ENCODE measurements at regions not wholly inside any gene's neighbourhood (a gene's known extent, or its start where the extent isn't known, plus 50 kb on each side); places are given as distances from the start of the nearest gene placed in this dataset.

GRCh38 chrX:39536211-39536610, 561.5 kb downstream of the BCOR start:
- no peak for DNase-seq (ENCODE audit: low read depth in 2 of 2)

- no peak for DNase-seq (ENCODE audit: low read depth in 2 of 2)
Measured at GRCh38 chrX:39541881-39542280, 555.9 kb downstream of the BCOR start.

GRCh38 chrX:39542316-39542715, 555.4 kb downstream of the BCOR start:
- DNase-seq (ENCODE audit: low read depth in 2 of 2) = no peak

- no peak for DNase-seq (ENCODE audit: low read depth in 2 of 2)
Measured at GRCh38 chrX:39550795-39551361, 546.9 kb downstream of the BCOR start.

GRCh38 chrX:39551762-39552161, 546.0 kb downstream of the BCOR start:
- no peak for DNase-seq (ENCODE audit: low read depth in 2 of 2)

GRCh38 chrX:39555431-39555830, 542.3 kb downstream of the BCOR start:
- DNase-seq (ENCODE audit: low read depth in 2 of 2) = no peak

- no peak for DNase-seq (ENCODE audit: low read depth in 2 of 2)
Measured at GRCh38 chrX:39556056-39556455, 541.7 kb downstream of the BCOR start.

- no peak for DNase-seq (ENCODE audit: low read depth in 2 of 2)
Measured at GRCh38 chrX:39559229-39559628, 538.5 kb downstream of the BCOR start.

GRCh38 chrX:39560271-39560670, 537.5 kb downstream of the BCOR start:
- no peak for DNase-seq (ENCODE audit: low read depth in 2 of 2)

- no peak for DNase-seq (ENCODE audit: low read depth in 2 of 2)
Measured at GRCh38 chrX:39563178-39563577, 534.6 kb downstream of the BCOR start.

GRCh38 chrX:39564751-39565150, 533.0 kb downstream of the BCOR start:
- no peak for DNase-seq (ENCODE audit: low read depth in 2 of 2)

GRCh38 chrX:39574178-39574577, 523.6 kb downstream of the BCOR start:
- DNase-seq (ENCODE audit: low read depth in 2 of 2) = no peak

- DNase-seq (ENCODE audit: low read depth in 2 of 2) = peak in 1 of 2 donors; percentile 5
Measured at GRCh38 chrX:39576041-39576872, 521.5 kb downstream of the BCOR start.

GRCh38 chrX:39577206-39577984, 520.4 kb downstream of the BCOR start:
- DNase-seq (ENCODE audit: low read depth in 2 of 2) = no peak

- no peak for DNase-seq (ENCODE audit: low read depth in 2 of 2)
Measured at GRCh38 chrX:39577985-39578869, 519.5 kb downstream of the BCOR start.

GRCh38 chrX:39580043-39580442, 517.7 kb downstream of the BCOR start:
- DNase-seq (ENCODE audit: low read depth in 2 of 2) = no peak

- no peak for DNase-seq (ENCODE audit: low read depth in 2 of 2)
Measured at GRCh38 chrX:39581411-39581810, 516.3 kb downstream of the BCOR start.

GRCh38 chrX:39582091-39582490, 515.7 kb downstream of the BCOR start:
- peak in 1 of 2 donors; percentile 20 for DNase-seq (ENCODE audit: low read depth in 2 of 2)

- DNase-seq (ENCODE audit: low read depth in 2 of 2) = no peak
Measured at GRCh38 chrX:39582976-39583375, 514.8 kb downstream of the BCOR start.

- no peak for DNase-seq (ENCODE audit: low read depth in 2 of 2)
Measured at GRCh38 chrX:39585808-39586207, 511.9 kb downstream of the BCOR start.

- DNase-seq (ENCODE audit: low read depth in 2 of 2) = no peak
Measured at GRCh38 chrX:39586359-39586758, 511.4 kb downstream of the BCOR start.

Measured in lung microvascular endothelial cell (primary cell).